Thoracic aorta (tissue), 2 donors: ENCODE measurements at regions not wholly inside any gene's neighbourhood (a gene's known extent, or its start where the extent isn't known, plus 50 kb on each side); places are given as distances from the start of the nearest gene placed in this dataset.

ENCODE experiments used
- ATAC-seq: fragments of 150-250 bp; one replicate; pipeline ENCODE4 v1.8.0; 2017; ENCODE audit warnings: low read depth; ENCODE audit not compliant: insufficient number of reproducible peaks, low FRiP score
- DNase-seq: peaks from one replicate; pipeline ENCODE4 v3.0.0-alpha.2; 2020; ENCODE audit warnings: low spot score
- H3K27ac ChIP-seq, 2 donors: fragments of 200-600 bp; sonication (generic); 1 replicate in 1 of 2; 2 replicates in 1 of 2; pipeline ENCODE4 v1.5.1; 2016; ENCODE audit warnings: mild to moderate bottlenecking in 2 of 2, moderate library complexity in 2 of 2
- H3K27me3 ChIP-seq: fragments of 200-600 bp; sonication (generic); replicated peaks from 2 replicates; pipeline ENCODE4 v1.6.0; 2016; ENCODE audit warnings: mild to moderate bottlenecking; ENCODE audit not compliant: insufficient read depth
- H3K36me3 ChIP-seq: fragments of 200-600 bp; sonication (generic); one replicate; pipeline ENCODE4 v1.5.1; 2016
- H3K4me1 ChIP-seq, 2 donors: fragments of 200-600 bp; sonication (generic); 1 replicate in 1 of 2; 2 replicates in 1 of 2; pipeline versions ENCODE4 v1.5.1 to v1.6.0; 2016; ENCODE audit warnings: low read depth in 2 of 2, mild to moderate bottlenecking in 1 of 2; ENCODE audit not compliant: control insufficient read depth in 1 of 2
- H3K4me3 ChIP-seq: fragments of 200-600 bp; sonication (generic); 2 replicates; pipeline ENCODE4 v1.5.1; 2016; ENCODE audit warnings: mild to moderate bottlenecking
- H3K9me3 ChIP-seq: fragments of 200-600 bp; sonication (generic); 2 replicates; pipeline ENCODE4 v1.5.1; 2016
- CTCF ChIP-seq: fragments of 200-600 bp; sonication (generic); IDR thresholded peaks from one replicate; pipeline ENCODE4 v1.5.1; 2019; ENCODE audit warnings: antibody characterized with exemption

- Histone ChIP-seq H3K27ac (no peak overlapping the region), H3K27me3 (no peaks in the 10 kb centered on the region), H3K36me3 (no peaks in the 10 kb centered on the region), H3K4me3 (no peak overlapping the region), H3K9me3 (no peaks in the 10 kb centered on the region), H3K4me1 (peaks cover 23 to 82% of the 10 kb centered on the region in 2 donors)
- TF ChIP-seq CTCF: no peak
- DNase-seq (no peak), ATAC-seq (no peak)
These were observed 56.9 kb upstream of the HAAO start for GRCh38 chr2:42849311-42849710.

- Histone ChIP-seq H3K9me3 (no peaks in the 10 kb centered on the region), H3K36me3 (no peaks in the 10 kb centered on the region), H3K27ac (no peak overlapping the region), H3K27me3 (no peaks in the 10 kb centered on the region), H3K4me3 (no peak overlapping the region), H3K4me1 (peaks cover 21 to 78% of the 10 kb centered on the region in 2 donors)
- ATAC-seq (no peak), DNase-seq (no peak)
- TF ChIP-seq CTCF: no peak
These were observed 56.4 kb upstream of the HAAO start for GRCh38 chr2:42848726-42849290.

- no peaks in the 10 kb centered on the region for H3K27me3 ChIP-seq
- no peaks in the 10 kb centered on the region for H3K9me3 ChIP-seq
- ATAC-seq: peak; percentile 40
- H3K27ac ChIP-seq: peak overlapping the region in 1 of 2 donors; percentile 4
- H3K4me3 ChIP-seq: no peak overlapping the region
- no peak for DNase-seq
- no peak for TF ChIP-seq CTCF
- no peaks in the 10 kb centered on the region for H3K36me3 ChIP-seq
- peaks cover 21 to 74% of the 10 kb centered on the region in 2 donors for H3K4me1 ChIP-seq
These were observed 55.9 kb upstream of the HAAO start for GRCh38 chr2:42848265-42848664.

- TF ChIP-seq CTCF: no peak
- no peaks in the 10 kb centered on the region for H3K9me3 ChIP-seq
- H3K4me1 ChIP-seq: peaks cover 21 to 74% of the 10 kb centered on the region in 2 donors
- ATAC-seq (no peak), DNase-seq (no peak)
- no peaks in the 10 kb centered on the region for H3K27me3 ChIP-seq
- no peak overlapping the region for H3K4me3 ChIP-seq
- no peaks in the 10 kb centered on the region for H3K36me3 ChIP-seq
- peak overlapping the region in 1 of 2 donors; percentile 4 for H3K27ac ChIP-seq
These were observed 55.3 kb upstream of the HAAO start for GRCh38 chr2:42847596-42848151.

- Histone ChIP-seq H3K36me3 (no peaks in the 10 kb centered on the region), H3K9me3 (no peaks in the 10 kb centered on the region), H3K27me3 (no peaks in the 10 kb centered on the region), H3K4me1 (peaks cover 21 to 77% of the 10 kb centered on the region in 2 donors), H3K27ac (no peak overlapping the region), H3K4me3 (no peak overlapping the region)
- no peak for ATAC-seq
- TF ChIP-seq CTCF: no peak
- no peak for DNase-seq
These were observed 54.7 kb upstream of the HAAO start for GRCh38 chr2:42846932-42847595.
